ENCODE measurements at regions not wholly inside any gene's neighbourhood (a gene's known extent, or its start where the extent isn't known, plus 50 kb on each side); places are given as distances from the start of the nearest gene placed in this dataset.

DNA sequence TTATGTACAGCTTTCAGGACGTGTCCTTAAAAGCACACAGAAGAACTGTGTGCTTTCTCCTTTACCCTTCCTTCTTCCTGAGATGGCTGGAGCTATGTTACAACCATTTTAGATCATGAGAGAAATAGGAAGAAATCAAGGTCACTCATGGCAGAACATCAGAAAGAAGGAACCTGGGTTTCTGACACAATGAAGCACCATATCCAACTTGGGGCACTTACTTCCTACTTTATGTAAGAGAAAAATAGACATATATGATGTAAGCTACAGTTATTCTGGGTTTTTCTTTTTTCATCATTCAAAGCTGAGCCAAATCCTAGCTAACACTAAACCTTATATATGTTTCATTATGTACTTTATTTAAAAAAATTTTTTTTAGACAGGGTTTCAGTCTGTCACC is 79.5 kb downstream of the FAM161A start:
- in situ Hi-C loops (cut with HindIII; ENCODE audit: low sequenced_read_pairs), result no loop called here

DNA sequence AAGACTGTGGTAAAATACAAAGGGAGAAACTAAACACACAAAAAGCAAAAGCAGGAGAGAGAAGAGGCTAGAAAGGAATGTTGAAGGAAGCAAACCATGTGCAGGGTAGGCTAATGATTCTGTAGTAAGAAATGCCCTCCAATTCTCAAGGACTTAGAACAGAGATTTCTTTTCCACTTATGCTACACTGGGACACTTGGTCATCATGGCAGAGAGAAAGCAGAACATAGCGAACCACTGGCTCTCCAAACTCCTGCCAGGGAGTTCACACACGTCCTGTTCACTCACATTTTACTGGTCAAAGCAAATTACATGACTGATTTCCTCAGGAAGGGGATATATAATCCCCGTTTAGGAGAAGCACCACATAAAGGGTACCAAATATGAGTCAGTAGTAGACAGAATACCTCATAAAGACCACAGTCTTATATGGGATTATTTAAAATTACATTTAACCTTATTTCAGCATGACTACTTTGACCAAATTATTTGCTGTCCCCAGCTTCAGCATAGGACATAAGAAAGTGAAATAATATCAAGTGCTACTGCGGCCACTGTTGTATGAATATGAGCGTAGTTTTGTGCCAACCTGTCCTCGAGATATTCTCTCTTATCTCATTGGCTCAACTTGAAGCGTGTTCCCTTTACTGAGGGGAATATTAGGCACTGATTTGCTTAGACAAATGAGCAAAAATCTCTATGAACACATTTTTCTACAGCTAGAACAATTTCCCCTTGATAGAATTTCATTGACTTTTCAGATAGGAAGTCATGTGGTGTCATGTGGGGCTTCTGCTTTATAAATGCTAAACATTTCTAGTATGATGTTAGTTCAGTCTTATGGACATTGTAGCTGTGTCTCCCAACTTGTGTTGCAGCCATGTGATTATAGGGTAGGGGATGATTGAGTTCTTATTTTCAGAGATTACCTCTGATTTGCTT is 81.7 kb downstream of the FAM161A start:
- in situ Hi-C loops (cut with HindIII; ENCODE audit: low sequenced_read_pairs), result no loop called here

DNA sequence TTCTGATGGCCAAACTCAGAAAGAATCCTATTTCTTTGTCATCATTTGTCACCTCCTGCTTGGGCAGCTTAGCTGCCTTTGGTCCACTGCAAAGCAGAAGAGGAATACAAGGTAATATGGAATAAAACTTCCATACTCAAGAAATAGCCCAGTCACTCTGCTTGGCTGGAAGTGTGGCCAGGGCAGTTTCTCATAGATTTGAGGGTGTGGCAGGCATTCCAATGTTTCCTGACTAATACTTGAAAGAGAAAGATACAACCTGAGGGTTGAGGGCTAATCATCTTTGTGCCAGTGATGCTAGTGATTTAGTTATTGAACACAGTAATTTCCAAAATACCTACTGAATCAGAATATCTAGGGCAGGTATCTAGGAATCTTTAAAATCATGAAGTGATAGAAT is 83.1 kb downstream of the FAM161A start:
- in situ Hi-C loops (cut with HindIII; ENCODE audit: low sequenced_read_pairs), result no loop called here

DNA sequence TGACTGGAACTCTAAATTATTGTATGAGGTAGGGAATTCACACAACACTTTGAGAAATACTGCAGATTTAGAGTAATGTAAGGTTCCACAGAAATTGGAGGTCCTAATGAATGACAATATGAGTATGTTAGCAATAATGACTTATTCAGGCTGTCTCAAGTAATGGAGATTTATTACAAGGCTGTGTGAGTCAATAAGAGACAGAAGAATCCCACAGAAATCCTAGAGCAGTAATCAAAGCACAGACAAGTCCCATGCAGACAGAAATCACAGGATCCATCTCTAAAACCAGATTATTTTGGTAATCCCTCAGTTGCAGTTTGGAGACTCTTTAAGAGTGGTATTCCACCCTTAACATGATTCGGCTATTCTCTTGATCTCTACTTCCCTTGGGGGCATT is 83.6 kb downstream of the FAM161A start:
- in situ Hi-C loops (cut with HindIII; ENCODE audit: low sequenced_read_pairs), result no loop called here

DNA sequence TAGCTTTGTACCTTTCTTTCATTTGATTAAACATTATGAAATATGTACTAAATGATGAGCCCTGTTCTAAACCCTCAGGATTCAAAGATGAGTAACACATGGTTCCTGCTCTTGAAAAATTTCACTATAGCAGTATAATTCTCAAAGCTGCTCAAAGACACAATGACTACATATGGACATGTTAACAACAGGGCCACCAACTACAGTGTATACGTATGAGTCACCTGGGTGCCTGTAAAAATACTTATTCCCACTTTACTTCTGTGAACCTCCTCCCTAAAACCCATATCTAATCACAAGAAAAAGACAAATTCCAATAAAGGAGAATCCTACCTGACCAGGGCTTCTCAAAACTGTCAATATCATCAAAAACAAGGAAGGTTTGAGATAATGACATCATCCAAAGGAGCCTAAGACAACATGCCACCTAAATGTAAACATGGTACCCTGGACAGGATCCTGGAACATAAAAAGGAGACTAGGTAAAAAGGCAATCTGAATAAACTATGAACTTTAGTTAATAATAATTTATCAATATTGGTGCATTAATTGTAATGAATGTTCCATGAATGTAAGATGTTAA is 84.7 kb downstream of the FAM161A start:
- in situ Hi-C loops (cut with HindIII; ENCODE audit: low sequenced_read_pairs), result no loop called here

DNA sequence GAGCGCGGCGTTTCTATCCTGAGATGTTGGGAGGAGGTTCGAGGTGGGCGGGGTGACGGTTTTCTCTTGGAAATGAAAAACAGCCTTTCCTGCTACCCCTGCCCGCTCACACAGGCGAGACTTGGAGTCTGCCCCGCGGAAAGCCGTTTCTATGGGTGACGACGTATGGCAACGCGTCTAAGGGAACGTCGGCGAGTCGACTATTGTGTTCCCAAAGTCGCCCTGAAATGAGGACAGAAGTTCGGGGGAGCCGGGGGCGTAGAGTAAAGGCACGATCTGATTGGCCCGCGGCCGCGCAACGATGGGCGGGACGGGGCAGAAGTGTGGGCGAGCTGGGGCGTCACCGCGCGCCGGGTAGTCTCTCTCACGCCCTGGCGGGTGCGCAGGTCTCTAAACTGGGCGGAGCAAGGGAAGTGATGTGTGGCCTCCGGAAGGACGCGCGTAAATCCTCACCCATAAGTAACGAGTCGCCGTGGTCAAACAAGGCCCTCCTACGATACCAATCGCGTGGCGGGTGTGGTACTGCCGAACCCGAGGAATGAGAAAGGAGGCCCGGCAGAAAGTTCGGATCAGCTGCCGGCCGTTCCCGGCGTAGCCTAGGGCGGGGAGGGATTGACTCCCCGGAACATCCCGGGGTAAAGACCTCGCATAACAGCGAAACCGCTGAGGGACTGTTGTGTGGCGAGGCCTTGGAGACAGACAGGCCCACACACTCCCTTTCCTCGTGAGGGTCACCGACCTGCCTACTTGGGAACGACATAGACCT is 89.6 kb downstream of the FAM161A start:
- in situ Hi-C loops (cut with HindIII; ENCODE audit: low sequenced_read_pairs), result no loop called here

DNA sequence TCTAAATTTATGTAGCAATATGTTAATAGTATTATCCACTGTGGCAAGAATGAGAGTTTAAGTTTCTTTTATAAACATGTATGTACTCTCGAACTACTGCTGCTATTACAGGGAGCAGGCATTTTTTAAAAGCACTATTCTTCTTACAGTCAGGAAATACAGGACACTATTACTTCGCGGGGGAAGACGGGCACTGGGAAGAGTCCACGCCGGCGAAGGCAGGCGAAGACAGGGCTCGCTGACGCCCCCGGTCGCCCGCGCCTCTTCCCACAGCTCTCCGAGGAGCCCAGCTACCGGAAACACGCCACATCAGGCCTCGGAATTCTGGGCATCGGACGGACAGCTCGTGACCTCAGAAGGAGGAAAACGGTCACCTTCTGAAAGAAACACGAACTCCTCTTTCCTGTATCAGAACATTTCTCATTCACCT is 90.2 kb downstream of the FAM161A start:
- in situ Hi-C loops (cut with HindIII; ENCODE audit: low sequenced_read_pairs), result no loop called here

DNA sequence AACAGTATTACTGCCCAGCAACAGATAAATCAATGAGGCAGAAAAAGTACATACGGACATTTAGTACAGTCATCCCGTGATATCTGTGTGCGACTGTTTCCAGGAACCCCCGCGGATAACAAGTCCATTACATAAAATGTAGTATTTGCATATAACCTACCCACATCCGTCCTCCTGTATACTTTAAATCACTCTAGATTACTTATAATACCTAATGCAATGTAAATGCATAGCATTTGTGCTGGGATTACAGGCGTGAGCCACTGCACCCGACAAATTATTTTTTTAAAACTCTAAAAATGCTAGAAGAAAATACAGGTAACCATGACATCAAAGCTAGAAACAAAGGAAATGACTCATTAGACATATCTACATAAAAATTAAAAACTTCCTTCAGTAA is 91.6 kb downstream of the FAM161A start:
- in situ Hi-C loops (cut with HindIII; ENCODE audit: low sequenced_read_pairs), result no loop called here

DNA sequence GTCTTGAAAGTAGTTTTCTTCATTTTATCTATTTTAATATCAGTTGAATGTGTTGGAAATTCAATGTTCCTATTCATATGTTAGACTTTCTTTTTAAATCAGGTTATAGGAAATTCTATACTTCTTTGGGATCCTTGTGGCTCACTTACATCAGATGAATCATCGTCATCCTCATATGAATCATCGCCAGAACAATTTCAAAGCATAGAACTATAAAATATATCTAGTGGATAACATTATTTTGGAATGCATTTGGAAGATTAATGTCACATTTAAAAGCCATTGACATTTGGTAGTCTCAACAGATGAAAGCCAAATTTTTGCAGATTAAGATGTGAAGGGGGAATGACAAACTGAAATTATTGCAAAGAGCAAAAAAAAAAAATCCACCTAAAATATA is 94.1 kb downstream of the FAM161A start:
- in situ Hi-C loops (cut with HindIII; ENCODE audit: low sequenced_read_pairs), result no loop called here

DNA sequence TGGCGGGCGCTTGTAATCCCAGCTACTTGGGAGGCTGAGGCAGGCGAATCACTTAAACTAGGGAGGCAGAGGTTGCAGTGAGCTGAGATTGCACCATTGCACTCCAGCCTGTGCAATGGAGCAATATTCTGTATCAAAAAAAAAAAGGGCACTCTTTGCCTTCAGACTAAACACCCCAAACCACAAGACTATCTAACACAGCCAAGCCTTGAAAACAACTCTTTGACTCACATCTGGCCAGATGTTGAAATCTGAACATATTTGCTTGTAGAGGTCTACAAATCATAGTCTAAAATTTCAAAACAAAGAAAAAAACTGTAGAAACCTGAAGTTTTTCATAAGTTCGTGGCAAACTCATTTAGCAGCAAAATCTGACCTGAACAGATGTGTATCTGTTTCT is 94.9 kb downstream of the FAM161A start:
- in situ Hi-C loops (cut with HindIII; ENCODE audit: low sequenced_read_pairs), result no loop called here

DNA sequence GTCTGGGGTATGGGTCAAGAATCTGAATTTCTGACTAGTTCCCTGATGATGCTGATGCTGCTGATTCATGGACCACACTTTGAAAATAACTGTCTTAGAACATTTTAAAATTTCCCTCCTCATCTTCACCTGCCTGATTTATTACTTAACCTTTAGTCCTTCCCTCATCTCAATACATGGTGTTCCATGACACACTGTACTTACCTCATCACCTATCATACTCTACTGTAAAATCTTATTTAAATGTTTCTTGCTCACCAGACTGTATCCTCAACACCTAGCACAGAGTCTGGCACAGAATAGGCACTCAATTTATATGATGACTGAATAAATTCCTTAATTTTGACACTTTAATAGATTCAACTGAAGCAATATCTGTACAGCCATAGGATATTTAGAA is 95.7 kb downstream of the FAM161A start:
- in situ Hi-C loops (cut with HindIII; ENCODE audit: low sequenced_read_pairs), result no loop called here

DNA sequence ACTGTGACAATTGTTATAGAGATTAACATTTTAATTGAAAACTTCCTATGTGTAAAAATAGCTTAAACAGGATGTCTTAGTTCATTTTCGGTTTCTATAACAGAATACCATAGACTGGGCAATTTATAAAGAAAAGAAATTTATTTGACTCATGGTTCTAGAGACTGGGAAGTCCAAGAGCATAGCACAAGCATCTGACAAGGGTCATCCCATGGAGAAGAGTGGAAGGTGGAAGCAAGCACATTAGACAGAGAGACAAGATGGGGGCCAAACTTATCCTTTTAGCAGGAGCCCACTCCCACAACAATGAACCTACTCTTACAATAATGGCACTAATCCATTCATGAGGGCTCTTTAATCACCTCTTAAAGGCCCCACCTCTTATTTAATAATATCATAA is 100.3 kb downstream of the FAM161A start:
- in situ Hi-C loops (cut with HindIII; ENCODE audit: low sequenced_read_pairs), result no loop called here

DNA sequence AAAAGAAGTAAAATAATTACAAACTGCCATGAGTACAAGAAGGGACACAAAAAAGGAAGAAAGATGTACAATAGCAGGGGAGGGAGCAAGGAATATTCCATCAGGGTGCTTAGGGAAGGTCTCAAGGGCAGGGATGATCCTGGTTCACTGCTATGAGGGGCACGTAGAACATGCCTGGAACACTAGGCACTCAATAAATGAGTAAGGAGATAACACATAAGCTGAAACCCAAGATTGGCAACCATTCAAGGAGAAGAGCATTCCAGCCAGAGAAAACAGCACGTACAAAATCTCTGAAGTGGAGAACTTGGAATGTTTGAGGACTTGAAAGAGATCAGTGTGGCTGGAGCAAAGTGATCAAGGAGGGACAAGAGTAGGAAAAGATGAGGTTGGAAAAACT is 103.2 kb downstream of the FAM161A start:
- in situ Hi-C loops (cut with HindIII; ENCODE audit: low sequenced_read_pairs), result no loop called here

DNA sequence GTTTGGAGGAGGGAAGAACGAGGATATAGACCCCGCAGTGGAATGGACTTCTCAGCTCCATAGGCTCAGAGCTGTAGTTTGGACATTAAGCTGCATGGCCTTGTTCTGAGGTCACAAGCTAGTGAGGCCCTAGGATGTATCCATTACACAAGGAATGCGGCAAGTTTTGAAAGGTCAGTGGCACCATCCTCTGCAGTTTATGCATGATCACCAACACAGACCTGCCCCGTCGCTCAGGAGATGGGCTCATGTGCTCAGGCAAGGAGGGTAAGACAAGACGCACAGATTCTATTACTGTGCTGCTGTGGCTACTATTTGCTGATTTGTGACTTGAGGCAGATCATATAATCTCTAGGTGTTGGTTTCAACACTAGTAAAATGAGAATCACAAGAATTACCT is 110.9 kb downstream of the FAM161A start:
- in situ Hi-C loops (cut with HindIII; ENCODE audit: low sequenced_read_pairs), result no loop called here

DNA sequence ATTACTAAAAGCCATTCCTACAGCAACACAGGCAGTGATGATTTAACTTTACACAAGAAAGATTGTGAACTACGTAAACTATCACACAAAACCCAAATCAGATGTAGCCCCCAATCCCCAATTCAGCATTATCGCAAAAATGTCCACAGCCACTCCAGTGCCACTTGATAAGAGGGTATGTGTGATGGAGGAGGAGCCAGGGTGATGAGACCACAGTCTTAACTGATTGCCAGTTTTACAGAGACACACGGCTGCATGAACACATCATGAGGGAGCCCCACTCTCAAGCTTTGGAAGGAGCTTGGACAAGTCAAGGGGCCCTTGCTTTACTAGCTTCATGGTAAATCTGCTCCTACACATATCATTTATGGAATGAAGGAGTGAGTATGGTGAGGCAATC is 116.0 kb downstream of the FAM161A start:
- in situ Hi-C loops (cut with HindIII; ENCODE audit: low sequenced_read_pairs), result no loop called here

DNA sequence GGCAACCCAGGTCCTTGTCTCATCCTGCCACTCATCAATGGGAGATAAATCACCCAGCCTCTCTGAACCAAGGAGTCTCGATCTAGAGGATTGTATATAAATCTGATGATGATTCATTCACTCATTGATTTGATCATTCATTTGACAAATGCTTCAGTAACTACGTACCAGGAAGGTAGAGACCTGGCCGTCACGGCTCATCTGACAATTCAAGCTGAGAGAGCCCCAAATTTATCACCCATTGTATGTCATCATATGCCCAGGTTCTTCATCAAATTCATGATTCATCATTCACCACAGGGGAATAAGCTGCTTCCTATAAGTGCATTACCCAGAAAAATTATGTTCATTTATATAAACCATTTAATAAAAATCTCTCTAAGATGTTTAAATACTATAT is 116.9 kb downstream of the FAM161A start:
- in situ Hi-C loops (cut with HindIII; ENCODE audit: low sequenced_read_pairs), result no loop called here

DNA sequence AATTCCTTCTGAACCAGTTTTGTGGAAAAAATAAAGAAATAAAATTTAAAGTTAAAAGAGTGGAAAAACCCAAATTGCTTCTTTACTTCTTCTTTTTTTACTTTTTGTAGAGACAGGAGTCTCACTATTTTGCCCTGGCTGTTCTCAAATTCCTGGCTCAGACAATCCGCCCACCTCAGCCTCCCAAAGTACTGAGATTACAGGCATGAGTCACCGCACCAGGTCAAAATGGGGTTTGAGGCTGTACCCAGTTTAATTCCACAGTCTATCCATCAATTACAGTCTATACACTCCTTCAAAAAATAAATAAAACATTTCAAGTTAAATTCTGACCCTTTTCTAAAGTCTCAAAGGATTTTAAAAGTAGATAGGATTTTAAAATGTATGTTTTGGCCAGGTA is 120.3 kb downstream of the FAM161A start:
- in situ Hi-C loops (cut with HindIII; ENCODE audit: low sequenced_read_pairs), result no loop called here

DNA sequence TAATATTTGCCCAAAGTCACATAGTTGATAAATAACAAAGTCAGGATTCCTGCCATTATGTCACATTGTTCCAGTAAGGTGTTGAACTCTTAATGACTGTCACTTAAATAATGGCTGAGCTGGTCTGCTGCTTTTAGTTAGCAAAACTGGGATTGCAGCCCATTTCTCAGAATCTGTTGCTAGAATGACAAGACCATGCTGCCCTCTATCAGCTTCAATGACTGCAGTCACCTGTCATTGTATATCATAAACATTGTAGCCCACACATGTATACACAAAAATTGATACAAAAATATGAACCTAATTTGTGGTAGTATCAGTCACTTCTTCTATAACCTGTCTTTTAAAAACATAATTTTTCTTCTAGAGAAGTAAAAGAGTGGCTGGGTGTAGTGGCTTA is 121.1 kb downstream of the FAM161A start:
- in situ Hi-C loops (cut with HindIII; ENCODE audit: low sequenced_read_pairs), result no loop called here

DNA sequence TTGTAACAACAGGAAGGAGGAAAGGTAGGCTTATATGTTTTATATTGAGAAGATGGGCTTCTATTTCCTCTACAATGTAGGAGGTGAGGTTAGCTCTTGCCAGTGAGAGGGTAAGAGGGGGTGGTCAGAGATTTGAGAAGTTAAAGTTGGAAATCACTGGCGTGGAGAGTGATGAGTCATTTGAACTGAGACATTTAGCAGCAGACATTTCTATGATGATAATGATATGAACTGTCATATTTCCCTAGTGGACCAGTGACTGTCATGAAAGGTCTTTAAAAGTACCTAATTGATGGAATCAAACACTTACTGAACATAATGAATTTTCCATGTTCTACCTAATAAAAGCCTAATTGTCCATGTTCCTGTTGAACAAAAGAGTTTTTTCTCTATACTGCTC is 126.1 kb downstream of the FAM161A start:
- in situ Hi-C loops (cut with HindIII; ENCODE audit: low sequenced_read_pairs), result no loop called here

DNA sequence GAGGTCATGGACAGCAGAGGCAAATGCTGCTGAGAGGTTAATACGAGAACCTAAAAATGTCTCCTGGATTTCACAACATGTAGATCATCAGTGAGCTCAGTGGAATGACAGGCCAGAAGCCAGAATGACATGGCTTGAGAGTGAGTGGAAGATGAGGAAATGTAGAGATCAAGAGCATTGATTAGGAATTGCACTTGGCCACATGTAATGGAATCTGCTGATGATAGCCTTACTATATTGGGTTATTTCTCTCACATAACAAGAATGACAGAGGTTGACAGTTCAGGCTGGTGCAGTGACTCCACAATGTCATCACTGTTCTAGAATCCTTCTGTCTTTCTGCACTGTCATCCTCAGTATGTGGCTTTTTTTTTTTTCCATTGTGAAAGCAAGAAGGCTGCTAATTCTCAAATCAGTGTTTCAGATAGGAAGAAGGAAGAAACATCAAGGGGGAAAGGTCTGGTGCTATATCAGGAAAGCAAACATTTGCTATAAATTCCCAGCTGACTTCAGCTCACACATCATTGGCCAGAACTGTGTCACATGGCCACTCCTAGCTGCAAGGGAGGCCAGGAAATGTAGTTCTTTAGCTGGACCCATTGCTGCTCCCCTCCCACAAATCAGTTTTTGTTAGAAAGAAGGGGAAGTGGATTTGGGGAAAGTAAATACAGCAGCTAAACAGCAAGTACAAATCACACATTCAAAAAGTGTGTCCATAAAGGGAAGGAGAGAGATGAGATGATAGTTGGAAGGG is 127.2 kb downstream of the FAM161A start:
- in situ Hi-C loops (cut with HindIII; ENCODE audit: low sequenced_read_pairs), result no loop called here

DNA sequence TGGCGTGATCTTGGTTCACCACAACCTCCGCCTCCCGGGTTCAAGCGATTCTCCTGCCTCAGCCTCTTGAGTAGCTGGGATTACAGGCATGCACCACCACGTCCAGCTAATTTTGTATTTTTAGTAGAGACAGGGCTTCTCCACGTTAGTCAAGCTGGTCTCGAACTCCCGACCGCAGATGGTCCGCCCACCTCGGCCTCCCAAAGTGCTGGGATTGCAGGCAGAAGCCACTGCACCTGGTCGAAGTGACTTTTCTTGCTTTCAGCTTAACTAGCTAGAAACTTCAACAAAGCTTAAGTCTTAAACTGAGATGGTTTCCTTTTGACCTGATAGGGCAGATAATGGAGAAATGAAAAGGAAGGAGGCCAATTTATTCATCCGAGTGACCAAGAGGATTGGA is 130.5 kb downstream of the FAM161A start:
- in situ Hi-C loops (cut with HindIII; ENCODE audit: low sequenced_read_pairs), result loop anchor here (5.0 kb wide), 1 partner anchor 94 kb away; no protein-coding TSS in a partner anchor
